Gastrocnemius medialis (tissue), 4 donors: ENCODE measurements at regions not wholly inside any gene's neighbourhood (a gene's known extent, or its start where the extent isn't known, plus 50 kb on each side); places are given as distances from the start of the nearest gene placed in this dataset.

Experiments
- ATAC-seq, 2 donors: fragments of 150-250 bp; one replicate each; pipeline ENCODE4 v1.9.1; 2016
- DNase-seq, 2 donors: peaks; one replicate each; pipeline ENCODE4 v3.0.0-alpha.2; 2019
- H3K27ac ChIP-seq, 4 donors: fragments of 200-600 bp; sonication (generic); 1 replicate in 1 of 4; 2 replicates in 3 of 4; pipeline ENCODE4 v1.5.1; 2016 to 2018; ENCODE audit warnings: mild to moderate bottlenecking in 2 of 4, moderate library complexity in 1 of 4
- H3K27me3 ChIP-seq, 3 donors: fragments of 200-600 bp; sonication (generic) in 2 of 3; 1 replicate in 1 of 3; 2 replicates in 2 of 3; pipeline versions ENCODE4 v1.5.1 to v1.6.0; 2016 to 2019; ENCODE audit warnings: mild to moderate bottlenecking in 1 of 3, moderate library complexity in 1 of 3
- H3K36me3 ChIP-seq, 2 donors: fragments of 200-600 bp; sonication (generic) in 1 of 2; one replicate each; pipeline ENCODE4 v1.5.1; 2017 to 2018
- H3K4me1 ChIP-seq, 2 donors: fragments of 200-600 bp; sonication (generic) in 1 of 2; one replicate each; pipeline ENCODE4 v1.5.1; 2016 to 2017; ENCODE audit warnings: mild to moderate bottlenecking in 2 of 2
- H3K4me3 ChIP-seq, 4 donors: fragments of 200-600 bp; sonication (generic) in 3 of 4; 1 replicate in 1 of 4; 2 replicates in 3 of 4; pipeline ENCODE4 v1.5.1; 2016 to 2019; ENCODE audit warnings: mild to moderate bottlenecking in 2 of 4
- H3K9me3 ChIP-seq, 3 donors: fragments of 200-600 bp; sonication (generic) in 2 of 3; 1 replicate in 1 of 3; 2 replicates in 2 of 3; pipeline ENCODE4 v1.5.1; 2016 to 2019
- CTCF ChIP-seq, 5 experiments: fragments of 450-650 bp in 3 of 5; fragments of 200-600 bp in 2 of 5; sonication (generic) in 2 of 5; IDR thresholded peaks in 4 of 5; conservative IDR thresholded peaks in 1 of 5; 1 replicate in 4 of 5; 2 replicates in 1 of 5; pipeline ENCODE4 v1.5.1; 2016 to 2019; ENCODE audit warnings: antibody characterized with exemption in 5 of 5, mild to moderate bottlenecking in 3 of 5, moderate library complexity in 3 of 5
- POLR2A ChIP-seq, 2 donors: fragments of 450-650 bp; IDR thresholded peaks; one replicate each; pipeline ENCODE4 v1.6.1; 2017; ENCODE audit warnings: antibody characterized with exemption in 2 of 2, mild to moderate bottlenecking in 2 of 2, moderate library complexity in 2 of 2
- in situ Hi-C, 4 donors: fragments of 200-750 bp; cut with MboI; loops; one replicate each; pipeline versions ENCODE4 v1.15.0 to v1.8.0; 2017; ENCODE audit warnings: low sequenced_read_pairs in 4 of 4
- intact Hi-C: fragments of 100-400 bp; cut with DNase I; formaldehyde crosslinking; loops from one replicate; pipeline ENCODE4 v1.15.1; 2023; ENCODE audit warnings: low total_unique reads

GRCh38 chr17:5854871-5855554, 215.2 kb upstream of the WSCD1 start:
- ATAC-seq (no peak), DNase-seq (no peak)
- Histone ChIP-seq H3K4me1 (no peaks in the 10 kb centered on the region), H3K27ac (no peak overlapping the region), H3K9me3 (no peaks in the 10 kb centered on the region), H3K4me3 (no peak overlapping the region), H3K36me3 (no peaks in the 10 kb centered on the region), H3K27me3 (no peaks in the 10 kb centered on the region)
- in situ Hi-C loops (no loop called here), intact Hi-C loops (no loop called here)
- TF ChIP-seq CTCF (IDR thresholded peaks at IDR 0.05 in 4 of 5, conservative IDR thresholded peaks at IDR 0.05 in 1 of 5) (no peak), POLR2A (IDR thresholded peaks at IDR 0.05) (no peak)

- ATAC-seq: no peak
- H3K9me3 ChIP-seq: no peaks in the 10 kb centered on the region
- H3K27me3 ChIP-seq: no peaks in the 10 kb centered on the region
- no peaks in the 10 kb centered on the region for H3K36me3 ChIP-seq
- in situ Hi-C loops: no loop called here
- intact Hi-C loops: no loop called here
- no peak overlapping the region for H3K27ac ChIP-seq
- TF ChIP-seq POLR2A (IDR thresholded peaks at IDR 0.05): no peak
- no peak for TF ChIP-seq CTCF (IDR thresholded peaks at IDR 0.05 in 4 of 5, conservative IDR thresholded peaks at IDR 0.05 in 1 of 5)
- H3K4me3 ChIP-seq: no peak overlapping the region
- DNase-seq: no peak
- H3K4me1 ChIP-seq: peaks cover 12 to 15% of the 10 kb centered on the region in 2 donors
These were observed 208.9 kb upstream of the WSCD1 start for GRCh38 chr17:5861246-5861645.

- DNase-seq (no peak), ATAC-seq (no peak)
- in situ Hi-C loops: no loop called here
These were observed 208.3 kb upstream of the WSCD1 start for GRCh38 chr17:5861854-5862253.

GRCh38 chr17:5862395-5862794, 207.8 kb upstream of the WSCD1 start:
- no peak overlapping the region for H3K27ac ChIP-seq
- no peak overlapping the region for H3K4me3 ChIP-seq
- no peaks in the 10 kb centered on the region for H3K36me3 ChIP-seq
- ATAC-seq (no peak), DNase-seq (no peak)
- in situ Hi-C loops (no loop called here), intact Hi-C loops (no loop called here)
- TF ChIP-seq CTCF (IDR thresholded peaks at IDR 0.05 in 4 of 5, conservative IDR thresholded peaks at IDR 0.05 in 1 of 5) (no peak), POLR2A (IDR thresholded peaks at IDR 0.05) (no peak)
- no peaks in the 10 kb centered on the region for H3K27me3 ChIP-seq
- H3K9me3 ChIP-seq: no peaks in the 10 kb centered on the region
- peaks cover 12 to 15% of the 10 kb centered on the region in 2 donors for H3K4me1 ChIP-seq

More at GRCh38 chr17:5861854-5862253, 208.3 kb upstream of the WSCD1 start:
- intact Hi-C loops: no loop called here
- Histone ChIP-seq H3K4me3 (no peak overlapping the region), H3K4me1 (peaks cover 12 to 15% of the 10 kb centered on the region in 2 donors), H3K27me3 (no peaks in the 10 kb centered on the region), H3K27ac (no peak overlapping the region), H3K9me3 (no peaks in the 10 kb centered on the region), H3K36me3 (no peaks in the 10 kb centered on the region)
- no peak for TF ChIP-seq POLR2A (IDR thresholded peaks at IDR 0.05)
- TF ChIP-seq CTCF (IDR thresholded peaks at IDR 0.05 in 4 of 5, conservative IDR thresholded peaks at IDR 0.05 in 1 of 5): no peak
